ENCODE measurements at regions not wholly inside any gene's neighbourhood (a gene's known extent, or its start where the extent isn't known, plus 50 kb on each side); places are given as distances from the start of the nearest gene placed in this dataset.

GRCh38 chr20:57957411-57958049, 247.7 kb upstream of the PMEPA1 start:
- H3K9me3 Mint-ChIP-seq: no peaks in the 10 kb centered on the region
- no peaks in the 10 kb centered on the region for H3K36me3 Mint-ChIP-seq
- no peak for DNase-seq
- no peak overlapping the region for H3K4me3 Mint-ChIP-seq
- H3K4me1 Mint-ChIP-seq: no peaks in the 10 kb centered on the region
- H3K27ac Mint-ChIP-seq: no peak overlapping the region
- peaks cover 0 to 6% (median 3%) of the 10 kb centered on the region in 3 donors for H3K27me3 Mint-ChIP-seq (ENCODE audit: low read depth in 3 of 3)

GRCh38 chr20:57953638-57954037, 243.8 kb upstream of the PMEPA1 start:
- Mint-ChIP-seq H3K36me3 (no peaks in the 10 kb centered on the region), H3K27ac (no peak overlapping the region), H3K27me3 (ENCODE audit: low read depth in 3 of 3) (peaks cover 0 to 6% (median 3%) of the 10 kb centered on the region in 3 donors), H3K4me1 (no peaks in the 10 kb centered on the region), H3K4me3 (no peak overlapping the region), H3K9me3 (peaks cover 0 to 3% (median 0%) of the 10 kb centered on the region in 6 donors)
- DNase-seq: no peak

- Mint-ChIP-seq H3K4me1 (no peaks in the 10 kb centered on the region), H3K4me3 (no peak overlapping the region), H3K9me3 (peaks cover 0 to 3% (median 0%) of the 10 kb centered on the region in 6 donors), H3K27me3 (ENCODE audit: low read depth in 3 of 3) (peaks cover 0 to 7% (median 6%) of the 10 kb centered on the region in 3 donors), H3K36me3 (no peaks in the 10 kb centered on the region), H3K27ac (no peak overlapping the region)
- DNase-seq: no peak
These were observed 242.3 kb upstream of the PMEPA1 start for GRCh38 chr20:57952136-57952535.

- Mint-ChIP-seq H3K4me3 (no peak overlapping the region), H3K4me1 (no peaks in the 10 kb centered on the region), H3K36me3 (no peaks in the 10 kb centered on the region), H3K27me3 (ENCODE audit: low read depth in 3 of 3) (peaks cover 0 to 7% (median 4%) of the 10 kb centered on the region in 3 donors), H3K9me3 (peaks cover 0 to 3% (median 0%) of the 10 kb centered on the region in 6 donors), H3K27ac (no peak overlapping the region)
- DNase-seq: no peak
These were observed 241.7 kb upstream of the PMEPA1 start for GRCh38 chr20:57951549-57951948.

- H3K27me3 Mint-ChIP-seq (ENCODE audit: low read depth in 3 of 3): peaks cover 0 to 7% (median 3%) of the 10 kb centered on the region in 3 donors
These were observed 241.1 kb upstream of the PMEPA1 start for GRCh38 chr20:57950764-57951485.

GRCh38 chr20:57948180-57948955, 238.6 kb upstream of the PMEPA1 start:
- Mint-ChIP-seq H3K4me3 (no peak overlapping the region), H3K27me3 (ENCODE audit: low read depth in 3 of 3) (peaks cover 0 to 4% (median 0%) of the 10 kb centered on the region in 3 donors), H3K9me3 (peaks cover 0 to 3% (median 0%) of the 10 kb centered on the region in 6 donors), H3K4me1 (no peaks in the 10 kb centered on the region), H3K27ac (no peak overlapping the region), H3K36me3 (no peaks in the 10 kb centered on the region)
- no peak for DNase-seq

More at GRCh38 chr20:57950764-57951485, 241.1 kb upstream of the PMEPA1 start:
- no peak overlapping the region for H3K27ac Mint-ChIP-seq
- no peaks in the 10 kb centered on the region for H3K4me1 Mint-ChIP-seq
- no peak for DNase-seq
- H3K4me3 Mint-ChIP-seq: no peak overlapping the region
- no peaks in the 10 kb centered on the region for H3K36me3 Mint-ChIP-seq
- H3K9me3 Mint-ChIP-seq: peaks cover 0 to 3% (median 0%) of the 10 kb centered on the region in 6 donors

GRCh38 chr20:57947421-57948179, 237.8 kb upstream of the PMEPA1 start:
- no peaks in the 10 kb centered on the region for H3K36me3 Mint-ChIP-seq
- peaks cover 0 to 4% (median 0%) of the 10 kb centered on the region in 3 donors for H3K27me3 Mint-ChIP-seq (ENCODE audit: low read depth in 3 of 3)
- H3K4me1 Mint-ChIP-seq: no peaks in the 10 kb centered on the region
- peaks cover 0 to 3% (median 0%) of the 10 kb centered on the region in 6 donors for H3K9me3 Mint-ChIP-seq
- no peak for DNase-seq
- no peak overlapping the region for H3K27ac Mint-ChIP-seq
- no peak overlapping the region for H3K4me3 Mint-ChIP-seq

- H3K9me3 Mint-ChIP-seq: peaks cover 0 to 3% (median 0%) of the 10 kb centered on the region in 6 donors
- H3K36me3 Mint-ChIP-seq: no peaks in the 10 kb centered on the region
- H3K27me3 Mint-ChIP-seq (ENCODE audit: low read depth in 3 of 3): peaks cover 0 to 4% (median 2%) of the 10 kb centered on the region in 3 donors
- no peak for DNase-seq
- no peak overlapping the region for H3K27ac Mint-ChIP-seq
- H3K4me3 Mint-ChIP-seq: no peak overlapping the region
- H3K4me1 Mint-ChIP-seq: no peaks in the 10 kb centered on the region
These were observed 236.9 kb upstream of the PMEPA1 start for GRCh38 chr20:57946559-57947315.

GRCh38 chr20:57944988-57945387, 235.2 kb upstream of the PMEPA1 start:
- Mint-ChIP-seq H3K9me3 (no peaks in the 10 kb centered on the region), H3K27me3 (ENCODE audit: low read depth in 3 of 3) (peaks cover 0 to 4% (median 4%) of the 10 kb centered on the region in 3 donors), H3K4me3 (no peak overlapping the region), H3K36me3 (no peaks in the 10 kb centered on the region), H3K4me1 (no peaks in the 10 kb centered on the region), H3K27ac (no peak overlapping the region)
- DNase-seq: no peak

GRCh38 chr20:57943950-57944349, 234.1 kb upstream of the PMEPA1 start:
- Mint-ChIP-seq H3K4me3 (no peak overlapping the region), H3K9me3 (no peaks in the 10 kb centered on the region), H3K4me1 (no peaks in the 10 kb centered on the region)

GRCh38 chr20:57943291-57943690, 233.5 kb upstream of the PMEPA1 start:
- Mint-ChIP-seq H3K9me3 (no peaks in the 10 kb centered on the region), H3K27ac (no peak overlapping the region), H3K4me3 (no peak overlapping the region), H3K27me3 (ENCODE audit: low read depth in 3 of 3) (peaks cover 0 to 11% (median 4%) of the 10 kb centered on the region in 3 donors), H3K36me3 (no peaks in the 10 kb centered on the region), H3K4me1 (no peaks in the 10 kb centered on the region)
- no peak for DNase-seq

More at GRCh38 chr20:57943950-57944349, 234.1 kb upstream of the PMEPA1 start:
- Mint-ChIP-seq H3K27me3 (ENCODE audit: low read depth in 3 of 3) (peaks cover 0 to 11% (median 4%) of the 10 kb centered on the region in 3 donors), H3K36me3 (no peaks in the 10 kb centered on the region), H3K27ac (no peak overlapping the region)
- DNase-seq: no peak

GRCh38 chr20:57941604-57942381, 232.0 kb upstream of the PMEPA1 start:
- Mint-ChIP-seq H3K36me3 (no peaks in the 10 kb centered on the region), H3K27ac (no peak overlapping the region), H3K4me3 (no peak overlapping the region), H3K27me3 (ENCODE audit: low read depth in 3 of 3) (peaks cover 0 to 13% (median 5%) of the 10 kb centered on the region in 3 donors), H3K4me1 (peaks cover 0 to 2% of the 10 kb centered on the region in 2 donors), H3K9me3 (no peaks in the 10 kb centered on the region)
- no peak for DNase-seq
